NOMO-1 treated with DMSO at 0.1 percent for 48 hours (cell line): ENCODE measurements at regions not wholly inside any gene's neighbourhood (a gene's known extent, or its start where the extent isn't known, plus 50 kb on each side); places are given as distances from the start of the nearest gene placed in this dataset.

Experiments
- DNase-seq: peaks from one replicate; lab custom pipeline; 2025; ENCODE audit not compliant: unreplicated experiment; lab: John Stamatoyannopoulos, UW

DNA sequence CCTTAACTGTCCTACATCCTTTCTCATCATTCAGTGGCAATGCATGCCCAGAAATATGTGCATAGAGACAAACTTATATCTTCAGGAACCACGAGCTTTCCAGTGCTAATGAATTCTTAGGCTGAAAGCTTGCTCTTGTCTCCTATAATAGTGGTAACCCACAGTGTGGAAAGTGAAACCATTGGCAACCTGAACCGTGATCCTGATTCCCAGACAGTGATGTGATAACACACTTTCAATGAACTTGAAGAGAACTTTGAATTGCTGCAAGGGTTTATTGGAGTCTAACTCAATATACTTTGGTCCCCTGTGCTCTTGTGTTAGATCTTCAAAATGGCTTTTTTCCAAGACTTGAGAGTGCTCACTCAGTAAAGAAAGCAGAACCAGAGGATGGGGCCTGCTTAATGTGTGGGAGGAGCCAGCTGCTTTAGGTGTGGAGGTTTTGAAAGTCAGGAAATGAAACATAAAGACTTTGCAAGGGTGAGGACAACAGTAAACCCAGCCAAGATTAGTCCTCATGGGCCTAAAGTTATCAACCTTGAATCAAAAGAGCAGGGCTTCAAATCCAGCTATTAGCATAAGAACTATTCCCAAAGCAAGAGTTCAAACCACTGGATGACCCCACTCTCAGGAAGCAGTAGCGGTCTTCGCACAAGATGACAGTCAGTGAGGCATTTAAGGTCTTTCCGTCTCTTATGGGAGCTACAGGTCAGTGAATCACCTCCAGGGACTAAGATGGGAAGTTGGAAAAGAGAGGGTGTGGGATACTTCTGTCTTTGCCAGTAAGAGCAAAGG, 332.4 kb upstream of the NRP1 start:
- peak; percentile 78 for DNase-seq

DNA sequence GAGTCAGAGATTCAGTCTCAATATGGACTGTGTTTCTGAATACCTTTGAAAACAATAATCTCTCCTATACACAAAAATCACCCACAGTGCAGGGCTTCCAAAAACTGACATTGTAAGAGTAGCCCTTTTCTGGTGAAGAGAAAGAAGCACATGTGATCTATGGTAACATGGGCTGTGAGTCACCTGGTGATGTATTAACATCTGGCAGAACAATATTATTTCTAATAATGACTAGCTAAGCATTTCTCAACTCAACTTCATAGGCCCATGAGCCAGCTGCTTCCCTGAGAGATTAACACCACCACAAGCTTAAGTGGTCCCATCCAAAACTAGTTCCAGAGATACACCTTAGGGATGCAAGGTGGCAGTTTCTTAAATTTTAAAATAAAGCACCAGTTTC, 331.0 kb upstream of the NRP1 start:
- DNase-seq, result no peak

DNA sequence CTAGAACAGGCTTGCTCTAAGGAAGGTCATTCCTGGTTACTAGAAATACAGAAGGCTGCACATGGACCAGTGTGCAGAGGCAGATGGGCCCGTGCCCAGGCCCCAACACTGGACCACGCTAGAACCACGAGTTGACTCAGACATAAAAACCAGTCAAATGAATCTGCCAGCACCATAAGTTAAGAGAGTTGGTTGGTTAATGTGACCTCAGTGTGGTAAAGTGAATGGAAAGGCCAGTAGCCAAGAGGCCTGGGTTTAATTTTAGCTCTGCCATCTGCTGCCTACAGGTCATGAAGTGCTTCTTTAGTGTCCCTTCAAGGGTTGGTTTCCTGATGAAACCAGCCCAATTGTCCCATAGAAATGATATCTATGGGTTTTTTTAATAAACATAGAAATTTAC, 329.6 kb upstream of the NRP1 start:
- no peak for DNase-seq

DNA sequence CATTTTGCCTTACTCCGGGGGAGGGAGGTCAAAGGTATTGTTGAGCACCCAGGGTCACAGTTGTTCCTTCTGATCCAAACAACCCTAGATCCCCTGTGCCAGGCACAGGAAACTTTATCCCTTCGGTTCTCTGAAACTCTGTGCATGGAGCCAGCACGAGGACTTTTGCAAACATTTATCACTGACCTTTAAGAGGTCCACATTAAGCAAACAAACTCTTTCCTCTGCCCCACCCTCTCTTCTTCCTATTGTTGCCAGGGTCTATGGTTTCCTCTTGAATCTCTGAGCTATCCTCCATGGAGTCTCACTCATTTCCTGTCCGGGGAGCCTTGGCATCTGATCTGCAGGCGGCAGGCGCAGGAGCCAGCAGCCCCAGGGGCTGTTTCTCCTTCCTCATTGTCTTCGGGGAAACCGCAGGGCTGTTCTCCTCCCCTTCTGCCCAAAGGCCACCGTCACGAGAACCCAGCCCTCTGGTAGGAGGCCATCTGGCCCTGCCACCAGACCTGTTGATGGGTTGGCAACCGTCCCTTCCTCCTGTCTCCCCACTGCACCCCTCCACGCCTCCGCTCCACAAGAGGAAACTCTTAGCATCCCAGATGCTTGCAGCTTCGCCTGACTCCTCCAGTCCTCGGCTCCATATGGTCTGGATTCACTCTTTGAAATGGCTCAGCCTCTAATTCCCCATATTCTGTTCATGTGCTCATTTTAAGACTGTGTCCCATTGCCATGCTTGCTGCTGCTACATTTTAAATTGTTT, 327.3 kb upstream of the NRP1 start:
- peak; percentile 89 for DNase-seq

DNA sequence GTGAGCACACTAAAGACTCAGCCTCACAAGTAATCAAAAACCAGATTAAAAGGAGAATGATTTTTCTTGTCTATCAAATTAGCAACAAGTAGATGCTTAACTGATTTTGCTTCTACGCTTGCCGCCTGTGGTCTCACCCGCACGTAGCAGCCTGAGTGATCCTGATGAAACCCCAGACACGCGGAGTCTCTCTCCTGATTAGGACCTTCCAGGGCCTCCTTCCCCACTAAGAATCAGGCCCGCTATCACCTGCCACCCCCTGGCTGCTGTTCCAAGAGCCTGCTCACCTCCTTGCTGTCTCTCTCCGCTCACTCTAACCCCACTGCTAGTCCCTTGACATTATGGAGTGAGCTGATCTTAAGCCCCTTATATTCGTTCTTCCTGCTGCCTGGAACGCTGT, 325.9 kb upstream of the NRP1 start:
- no peak for DNase-seq

DNA sequence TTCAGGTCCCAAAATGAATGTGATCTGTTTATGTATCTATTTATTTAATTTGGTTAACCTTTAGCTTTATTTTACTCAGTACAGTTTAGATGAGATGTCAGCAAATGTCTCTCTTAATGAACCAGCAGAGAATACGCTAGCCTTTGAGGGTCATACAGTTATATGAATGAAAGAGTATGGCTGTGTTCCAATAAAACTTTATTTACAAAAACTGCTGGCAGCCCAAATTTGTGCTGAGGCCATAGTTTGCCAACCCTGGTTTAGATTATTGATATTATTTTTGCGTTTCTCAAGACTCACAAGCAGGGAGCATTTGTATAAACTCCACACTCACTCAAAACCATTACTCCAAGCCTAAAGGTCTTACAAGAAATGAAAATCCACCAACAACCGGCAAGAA, 323.4 kb upstream of the NRP1 start:
- no peak for DNase-seq

DNA sequence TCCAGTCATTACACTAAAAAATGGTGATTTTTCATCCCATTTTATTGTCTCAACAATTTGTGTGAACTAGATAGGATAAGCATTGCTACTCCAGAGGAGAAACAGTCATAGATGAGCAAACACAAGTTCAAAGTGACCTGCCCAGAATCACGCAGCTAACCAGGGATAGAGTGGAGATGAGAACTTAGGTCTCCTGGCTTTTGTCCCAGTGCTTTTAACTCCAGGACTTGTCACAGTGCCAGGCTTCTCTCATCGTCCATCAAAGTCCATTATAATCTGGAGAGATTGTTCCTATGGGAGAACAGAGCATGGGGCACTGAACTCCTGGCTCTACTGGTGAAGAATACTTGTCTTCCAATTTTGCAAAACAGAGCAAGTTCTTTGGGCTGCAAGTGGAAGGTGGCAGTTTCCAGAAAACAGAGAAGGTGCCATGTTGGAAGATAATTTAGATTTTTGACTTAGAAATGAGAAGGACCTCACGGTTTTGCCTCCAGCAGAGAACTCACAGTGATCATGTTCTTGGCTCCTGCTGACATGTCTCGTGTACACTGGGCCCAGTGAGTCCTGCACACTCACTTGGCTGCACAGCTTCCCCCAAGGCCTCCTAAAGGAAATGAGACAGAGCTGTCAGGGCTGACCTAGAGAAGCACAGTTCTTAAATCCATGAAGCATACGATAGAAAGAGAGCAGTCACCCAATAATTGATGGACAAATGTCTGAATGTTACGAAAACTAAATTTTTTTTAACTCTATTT, 322.9 kb upstream of the NRP1 start:
- DNase-seq, result no peak

DNA sequence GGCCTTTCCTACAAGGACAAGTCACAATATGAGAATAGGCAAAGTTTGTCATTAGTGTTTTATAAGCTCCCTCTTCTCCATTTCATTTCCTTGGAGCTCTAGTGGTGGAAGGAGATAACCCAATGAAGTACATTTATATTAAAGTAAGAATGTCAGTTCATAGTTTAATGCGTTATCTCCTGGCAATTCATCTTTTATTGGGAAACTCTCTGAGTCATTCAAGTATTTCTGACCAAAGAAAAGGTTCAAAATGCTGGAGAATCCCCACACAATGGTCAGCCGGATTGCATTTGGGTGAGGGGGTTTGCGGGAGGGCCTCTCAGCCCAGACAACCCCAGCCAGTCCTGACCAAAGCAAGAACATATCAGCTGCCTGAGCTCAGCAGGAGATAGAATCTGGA, 321.5 kb upstream of the NRP1 start:
- no peak for DNase-seq

DNA sequence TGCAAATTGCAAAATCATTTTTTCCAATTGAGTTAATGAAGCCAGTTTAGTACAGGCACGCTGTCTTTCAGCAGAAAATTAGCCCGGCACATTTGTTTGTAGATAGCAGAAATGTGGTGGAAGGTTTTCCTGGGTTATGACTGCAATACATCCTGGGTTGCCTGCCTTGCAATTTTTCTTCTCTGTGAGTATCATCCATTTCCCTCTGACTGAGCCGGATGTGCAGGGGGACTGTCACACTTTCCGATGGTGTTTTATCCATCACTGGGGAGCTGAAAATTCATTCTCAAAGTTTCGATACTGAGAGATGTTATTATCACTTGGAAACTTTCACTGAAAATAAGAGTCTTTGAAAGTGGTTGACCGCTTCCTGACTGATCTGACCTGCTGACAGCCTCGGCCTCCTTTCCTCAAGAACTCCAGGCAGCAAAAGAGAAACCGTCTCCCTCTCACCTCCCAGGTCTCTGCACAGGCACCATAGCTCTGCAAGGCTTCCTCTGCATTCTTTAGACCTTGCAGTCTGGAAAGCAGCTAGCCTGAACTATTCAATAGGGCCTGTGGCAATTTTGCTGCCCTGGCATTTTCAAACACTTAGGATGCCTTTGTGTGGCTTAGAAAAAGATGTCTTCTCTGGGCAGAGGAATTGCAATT, 320.8 kb upstream of the NRP1 start:
- DNase-seq, result no peak

DNA sequence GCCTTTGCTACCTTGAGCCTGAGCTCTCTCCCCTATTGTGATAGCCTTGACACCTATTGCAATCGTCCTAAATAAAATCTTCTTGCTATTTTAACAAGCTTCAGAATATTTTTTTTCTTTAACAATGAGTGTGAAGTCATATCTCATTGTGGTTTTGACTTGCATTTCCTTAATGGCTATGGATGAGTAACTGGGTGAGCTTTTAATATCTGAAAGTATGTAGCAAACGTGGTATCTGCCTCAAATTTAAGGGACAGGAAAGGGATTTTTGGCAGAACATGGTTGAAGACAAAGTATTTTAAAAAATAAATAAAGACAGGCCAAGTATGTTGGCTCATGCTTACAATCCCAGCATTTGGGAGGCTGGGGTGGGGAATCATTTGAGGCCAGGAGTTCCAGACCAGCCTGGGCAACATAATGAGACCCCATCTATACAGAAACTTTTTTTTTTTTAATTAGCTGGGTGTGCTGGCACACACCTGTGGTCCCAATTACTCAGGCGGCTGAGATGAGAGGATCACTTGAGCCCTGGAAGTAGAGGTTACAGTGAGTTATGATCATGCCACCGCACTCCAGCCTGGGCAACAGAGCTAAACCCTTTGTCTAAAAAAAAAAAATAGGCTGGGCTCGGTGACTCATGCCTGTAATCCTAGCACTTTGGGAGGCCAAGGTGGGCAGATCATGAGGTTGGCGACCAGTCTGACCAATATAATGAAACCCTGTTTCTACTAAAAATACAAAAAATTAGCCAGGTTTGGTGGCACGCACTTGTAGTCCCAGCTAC, 319.3 kb upstream of the NRP1 start:
- peak; percentile 43 for DNase-seq

DNA sequence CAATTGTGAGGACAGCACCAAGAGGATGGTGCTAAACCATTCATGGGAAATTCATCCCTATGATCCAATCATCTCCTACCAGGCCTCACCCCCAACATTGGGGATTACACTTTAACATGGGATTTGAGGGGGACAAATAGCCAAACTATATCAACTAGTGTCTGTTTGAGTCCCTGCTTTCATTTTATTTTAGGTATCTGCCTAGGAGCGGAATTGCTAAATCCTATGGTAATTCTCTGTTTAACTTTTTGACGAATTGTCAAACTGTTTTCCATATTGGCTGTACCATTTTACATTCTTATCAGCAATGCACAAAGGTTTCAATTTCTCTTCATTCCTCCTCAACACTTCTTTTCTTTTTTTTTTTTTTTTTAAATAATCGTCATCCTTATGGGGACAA, 318.4 kb upstream of the NRP1 start:
- no peak for DNase-seq

DNA sequence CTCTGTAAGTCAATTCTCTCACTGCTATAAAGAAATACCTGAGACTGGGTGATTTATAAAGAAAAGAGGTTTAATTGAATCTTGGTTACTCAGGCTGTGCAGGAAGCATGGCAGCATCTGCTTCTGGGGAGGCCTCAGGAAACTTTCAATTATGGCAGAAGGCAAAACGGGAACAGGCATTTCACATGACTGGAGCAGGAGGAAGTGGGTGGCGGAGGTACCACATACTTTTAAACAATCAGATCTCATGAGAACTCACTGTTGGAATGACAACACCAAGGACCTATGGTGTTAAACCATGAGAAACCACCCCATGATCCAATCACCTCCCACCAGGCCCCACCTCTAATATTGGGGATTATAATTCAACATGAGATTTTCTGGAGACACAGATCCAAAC, 315.7 kb upstream of the NRP1 start:
- DNase-seq, result peak; percentile 60

DNA sequence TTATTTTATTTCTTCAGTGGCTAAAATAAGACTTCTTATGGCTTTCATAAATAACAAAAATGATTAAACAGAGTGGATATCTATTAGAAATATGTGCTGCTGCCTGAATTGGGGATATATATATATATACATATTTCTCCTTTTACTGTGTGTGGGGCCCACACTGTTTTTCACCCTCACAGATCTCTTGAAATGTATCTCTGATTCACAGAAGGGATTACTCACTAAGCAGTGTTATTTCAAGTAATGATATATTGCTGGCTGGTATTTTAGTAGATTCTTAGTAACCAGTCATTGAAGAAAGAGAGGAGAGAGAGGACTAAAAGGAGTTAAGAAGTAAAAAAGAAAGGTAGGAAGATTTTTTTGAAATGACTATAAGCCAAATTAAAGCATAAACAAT, 308.6 kb upstream of the NRP1 start:
- DNase-seq, result no peak

DNA sequence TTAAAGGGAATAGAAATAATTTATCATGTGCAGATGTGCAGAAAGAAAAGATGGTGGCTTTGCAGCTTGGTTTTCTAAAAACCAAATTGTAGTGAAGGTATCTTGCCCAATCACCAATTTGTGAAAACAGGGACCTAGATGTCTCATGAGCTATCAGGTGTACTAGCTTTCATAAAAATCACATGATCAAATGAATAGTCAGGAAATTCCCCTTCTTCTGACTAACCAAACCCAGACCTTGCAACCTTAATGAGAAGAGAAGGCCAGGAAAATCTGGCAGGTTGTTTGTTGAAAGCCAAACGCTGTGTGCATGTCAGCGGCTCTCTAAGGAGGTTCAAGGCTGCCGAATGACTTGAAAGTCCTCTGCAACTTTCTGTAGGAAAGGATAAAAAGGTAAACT, 304.4 kb upstream of the NRP1 start:
- DNase-seq, result no peak

DNA sequence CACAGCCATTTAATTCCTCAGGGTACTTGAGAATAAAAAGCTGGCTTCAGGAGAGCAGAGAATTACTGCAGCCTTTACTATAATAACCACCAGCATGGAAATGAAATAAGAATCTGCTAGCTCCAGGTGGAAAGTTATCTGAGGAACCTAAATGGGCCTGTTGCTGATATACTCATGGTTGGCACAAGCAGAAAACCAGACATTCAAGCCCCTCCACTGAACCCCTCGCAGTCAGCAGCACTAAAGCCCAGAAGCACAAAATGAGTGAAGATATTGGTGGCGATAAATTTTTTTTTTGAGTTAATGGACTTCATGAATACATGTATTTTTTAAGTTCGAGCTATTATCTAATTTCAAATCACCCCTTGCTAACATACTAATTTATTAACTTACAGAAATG, 303.9 kb upstream of the NRP1 start:
- no peak for DNase-seq

DNA sequence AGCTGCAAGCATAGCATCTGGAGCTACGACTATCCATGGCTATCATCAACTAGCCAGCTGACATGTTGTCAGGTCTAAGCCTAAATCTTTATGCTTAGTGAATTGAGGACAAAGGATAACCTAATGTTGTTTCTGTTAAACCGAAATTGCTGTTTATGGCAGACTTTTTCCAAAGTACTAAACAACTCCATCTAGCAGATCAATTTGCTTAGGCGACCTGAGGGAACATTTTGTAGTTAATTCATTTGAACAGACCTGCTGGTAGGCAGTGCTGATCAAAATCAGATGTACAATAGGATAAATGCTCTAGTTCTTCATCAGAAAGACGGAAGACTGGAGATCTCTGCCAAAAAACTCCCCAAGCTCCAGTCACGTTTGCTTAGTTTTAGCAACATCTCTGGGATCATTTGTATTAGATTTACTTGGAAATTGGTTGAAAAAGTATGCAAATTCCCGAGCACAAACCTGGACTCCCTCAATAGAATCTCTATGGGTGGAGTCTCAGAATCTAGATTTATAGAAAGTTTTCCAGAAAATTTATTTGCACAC, 301.6 kb upstream of the NRP1 start:
- no peak for DNase-seq

DNA sequence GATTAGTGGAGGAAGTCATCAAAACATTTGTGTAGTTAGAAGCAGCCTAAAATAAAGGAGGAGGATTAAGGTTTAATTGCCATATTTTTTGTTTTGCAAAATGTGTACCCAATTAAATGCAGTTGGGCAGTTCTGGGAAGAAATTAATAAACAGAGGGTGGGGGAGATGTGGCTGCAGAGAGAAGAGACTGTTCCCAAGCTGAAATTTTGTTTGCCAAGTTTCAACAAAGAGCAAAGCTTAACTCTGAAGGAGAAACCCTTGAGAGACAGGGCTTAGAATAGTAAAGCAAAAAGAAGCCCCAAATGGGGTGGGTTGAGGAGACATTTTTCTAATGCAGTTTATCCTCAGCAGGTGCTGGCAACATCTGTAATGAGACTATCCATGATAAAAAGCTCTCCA, 298.0 kb upstream of the NRP1 start:
- DNase-seq, result no peak

DNA sequence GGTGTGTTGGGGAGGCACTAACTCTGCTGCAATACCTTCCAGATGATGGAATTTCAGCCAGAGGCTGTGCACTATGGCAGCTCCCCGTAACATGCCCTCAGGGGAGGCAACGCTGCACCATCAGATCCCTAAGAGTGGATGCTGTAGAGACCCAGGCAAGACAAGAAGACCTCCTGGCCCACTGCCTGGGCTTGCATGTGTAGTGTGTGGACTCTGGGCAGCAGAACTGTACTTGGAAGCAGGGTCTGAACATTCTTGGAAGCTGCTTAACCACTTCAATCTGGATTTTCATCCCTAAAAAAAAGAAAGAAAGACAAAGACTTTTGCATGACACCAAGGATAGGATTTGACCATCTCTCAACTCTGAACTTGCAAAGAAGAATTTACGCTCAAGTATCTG, 297.5 kb upstream of the NRP1 start:
- no peak for DNase-seq

DNA sequence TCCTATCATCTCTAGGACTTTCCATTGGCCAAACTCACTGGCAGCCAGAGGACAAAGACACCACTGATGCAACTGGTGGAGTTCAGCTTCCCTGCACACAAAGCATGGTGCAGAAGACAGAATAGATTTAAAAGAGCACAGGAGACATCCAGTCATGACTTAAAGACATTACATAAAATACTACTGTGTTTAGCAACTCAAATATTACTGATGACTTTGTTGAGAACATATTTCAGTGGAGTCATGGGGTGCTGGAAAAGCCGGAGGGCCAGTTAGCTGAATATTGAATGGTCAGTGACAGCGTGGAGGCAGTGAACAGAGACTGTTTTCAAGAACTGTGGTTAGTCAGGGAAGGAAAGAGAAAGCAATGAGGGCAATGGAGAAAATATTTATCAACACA, 296.3 kb upstream of the NRP1 start:
- DNase-seq, result no peak

DNA sequence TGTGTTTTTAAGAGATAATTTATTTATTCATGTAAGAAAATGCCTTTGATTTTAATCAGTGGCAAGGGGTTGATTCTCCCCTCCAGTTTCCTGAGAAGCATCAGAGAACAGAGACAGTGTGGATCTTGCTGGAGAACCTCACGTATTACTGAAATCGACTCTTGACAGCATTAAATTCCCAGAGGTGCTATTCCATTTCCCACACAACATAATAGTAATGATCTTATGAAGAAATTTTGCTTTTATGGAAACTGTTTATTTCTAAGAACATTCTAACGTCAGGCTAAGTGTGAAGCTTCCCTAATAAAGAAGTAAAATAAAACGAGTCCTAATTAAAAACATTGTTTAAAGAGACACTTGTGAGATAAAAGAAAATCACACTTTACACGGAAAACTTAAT, 293.1 kb upstream of the NRP1 start:
- DNase-seq, result no peak
